ACHN (cell line): ENCODE measurements at regions not wholly inside any gene's neighbourhood (a gene's known extent, or its start where the extent isn't known, plus 50 kb on each side); places are given as distances from the start of the nearest gene placed in this dataset.
"Not testable (repeated sequence)": the region's sequence is repeated elsewhere in the genome, so short reads cannot be mapped to it uniquely, and the experiment has no call there.

Experiments used
- DNase-seq: peaks from one replicate; pipeline ENCODE4 v3.0.0-alpha.2; 2015
- in situ Hi-C: cut with HindIII; loops from 2 replicates; pipeline ENCODE4 v1.10.0; 2017; ENCODE audit warnings: low sequenced_read_pairs, low pct_ligation_motif_present, low pct_unique_long_range_greater_than_20kb

- in situ Hi-C loops, result no loop called here
- DNase-seq, result no peak
Observed at GRCh38 chr2:172299741-172300140, 127.6 kb upstream of the ITGA6 start.

- DNase-seq, result no peak
- in situ Hi-C loops, result no loop called here
Observed at GRCh38 chr2:172300851-172301250, 126.5 kb upstream of the ITGA6 start.

- in situ Hi-C loops, result no loop called here
- DNase-seq, result no peak
Observed at GRCh38 chr2:172305066-172305465, 122.3 kb upstream of the ITGA6 start.

- in situ Hi-C loops, result no loop called here
- no peak for DNase-seq
Observed at GRCh38 chr2:172307800-172308199, 119.6 kb upstream of the ITGA6 start.

- in situ Hi-C loops, result no loop called here
- no peak for DNase-seq
Observed at GRCh38 chr2:172308253-172308935, 119.0 kb upstream of the ITGA6 start.

- no peak for DNase-seq
- in situ Hi-C loops, result no loop called here
Observed at GRCh38 chr2:172311921-172312345, 115.5 kb upstream of the ITGA6 start.

- in situ Hi-C loops, result no loop called here
- DNase-seq, result no peak
Observed at GRCh38 chr2:172313715-172314341, 113.6 kb upstream of the ITGA6 start.

GRCh38 chr2:172315070-172315469 lies 112.3 kb upstream of the ITGA6 start:
- DNase-seq, in situ Hi-C loops: not testable (repeated sequence)

GRCh38 chr2:172322049-172322448 lies 105.3 kb upstream of the ITGA6 start:
- no peak for DNase-seq
- in situ Hi-C loops, result no loop called here

GRCh38 chr2:172323256-172323655 lies 104.1 kb upstream of the ITGA6 start:
- no peak for DNase-seq
- in situ Hi-C loops, result no loop called here

- in situ Hi-C loops, result no loop called here
- no peak for DNase-seq
Observed at GRCh38 chr2:172323861-172324597, 103.4 kb upstream of the ITGA6 start.

GRCh38 chr2:172326211-172326509 lies 101.2 kb upstream of the ITGA6 start:
- DNase-seq, result no peak
- in situ Hi-C loops, result no loop called here

- no peak for DNase-seq
- in situ Hi-C loops, result no loop called here
Observed at GRCh38 chr2:172328103-172328841, 99.1 kb upstream of the ITGA6 start.

GRCh38 chr2:172329416-172329773 lies 98.0 kb upstream of the ITGA6 start:
- no peak for DNase-seq
- in situ Hi-C loops, result no loop called here

GRCh38 chr2:172329774-172330671 lies 97.4 kb upstream of the ITGA6 start:
- no peak for DNase-seq
- in situ Hi-C loops, result no loop called here

GRCh38 chr2:172332507-172332906 lies 94.9 kb upstream of the ITGA6 start:
- DNase-seq, result no peak
- in situ Hi-C loops, result no loop called here

GRCh38 chr2:172333235-172333977 lies 94.0 kb upstream of the ITGA6 start:
- no peak for DNase-seq
- in situ Hi-C loops, result no loop called here

- DNase-seq, result no peak
- in situ Hi-C loops, result no loop called here
Observed at GRCh38 chr2:172333978-172334330, 93.4 kb upstream of the ITGA6 start.
